Activated CD4-positive, alpha-beta T cell treated with anti-CD3 and anti-CD28 coated beads, Interleukin-2, Interleukin-6, amounts not matched to agents 100 ng/mL and 50 ng/mL, durations not matched to agents 16 hours and 8 hours (primary cell): ENCODE measurements at regions not wholly inside any gene's neighbourhood (a gene's known extent, or its start where the extent isn't known, plus 50 kb on each side); places are given as distances from the start of the nearest gene placed in this dataset.
A peak's percentile ranks its signal among the peaks of the same experiment; 100 is the strongest.
"Not testable (repeated sequence)": the region's sequence is repeated elsewhere in the genome, so short reads cannot be mapped to it uniquely, and the experiment has no call there.

Source experiments
- DNase-seq: peaks from one replicate; pipeline ENCODE4 v3.0.0-alpha.2; 2020

DNA sequence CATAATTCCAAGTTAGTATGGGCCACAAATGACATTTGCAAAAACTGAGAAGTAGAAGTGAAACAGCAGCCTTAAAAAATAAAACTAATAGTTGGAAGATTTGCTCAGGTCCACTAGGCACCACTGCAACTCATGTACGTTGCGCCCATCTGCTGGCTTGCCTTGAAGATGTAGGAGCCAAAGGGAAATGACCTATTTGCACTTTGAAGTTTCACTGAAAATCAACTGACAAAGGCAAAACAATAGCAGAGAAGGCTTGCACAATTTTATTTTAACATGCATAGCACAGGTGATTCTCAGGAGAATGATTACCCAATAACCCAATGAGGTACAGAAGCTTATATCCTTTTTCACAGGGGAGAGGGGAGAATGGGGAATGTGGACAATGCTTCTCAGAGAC lies 170.1 kb upstream of the USP25 start:
- DNase-seq: no peak

DNA sequence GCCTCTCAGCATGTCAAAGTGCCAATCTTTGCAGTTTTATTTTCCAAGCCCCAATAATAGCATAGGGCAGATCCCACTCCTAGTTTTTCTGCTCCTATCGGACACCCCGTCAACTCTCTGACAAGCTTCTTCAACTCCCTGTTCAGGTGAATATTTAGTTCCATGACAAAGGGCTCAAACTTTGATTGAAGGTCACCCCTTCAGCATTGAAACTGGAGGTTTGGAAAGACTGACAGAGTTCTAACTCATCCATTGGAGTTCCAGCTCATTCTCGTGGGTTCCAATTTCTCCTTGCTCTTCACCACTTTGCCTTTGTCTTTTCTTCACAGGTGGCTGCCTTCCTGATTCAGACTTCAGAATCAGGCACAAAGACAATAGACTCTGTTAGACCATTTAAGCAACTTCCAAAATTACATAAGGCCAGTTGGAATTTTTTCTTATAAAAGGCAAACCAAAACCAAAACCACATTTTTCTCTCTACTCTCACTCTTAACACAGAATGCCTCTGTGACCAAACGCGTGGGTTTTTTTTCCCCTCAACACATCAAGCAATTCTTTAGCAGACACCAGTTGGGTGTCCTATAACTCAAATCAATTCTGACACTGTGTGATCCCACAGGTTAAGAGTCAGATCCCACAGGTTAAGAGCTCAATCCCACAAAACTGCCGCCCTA lies 169.3 kb upstream of the USP25 start:
- DNase-seq: peak; percentile 1

DNA sequence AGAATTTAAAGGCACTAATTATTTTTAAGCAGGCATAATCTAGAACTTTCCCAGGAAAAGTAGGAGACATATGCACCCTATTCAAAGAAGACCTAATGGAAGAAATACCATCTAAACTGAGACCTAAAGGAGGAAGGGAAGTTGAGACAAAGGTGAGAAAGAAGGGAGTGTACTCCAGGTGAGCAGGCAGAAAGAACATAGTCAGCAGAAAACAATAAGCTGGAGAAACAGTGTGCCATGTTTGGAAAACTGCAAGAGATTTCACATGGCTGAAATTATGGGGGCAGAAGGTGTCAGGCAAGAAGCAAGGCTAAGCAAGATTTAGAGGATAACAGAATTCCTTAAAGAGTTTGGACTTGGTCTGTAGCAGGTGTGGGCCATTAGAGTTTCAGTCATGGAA lies 167.0 kb upstream of the USP25 start:
- no peak for DNase-seq

DNA sequence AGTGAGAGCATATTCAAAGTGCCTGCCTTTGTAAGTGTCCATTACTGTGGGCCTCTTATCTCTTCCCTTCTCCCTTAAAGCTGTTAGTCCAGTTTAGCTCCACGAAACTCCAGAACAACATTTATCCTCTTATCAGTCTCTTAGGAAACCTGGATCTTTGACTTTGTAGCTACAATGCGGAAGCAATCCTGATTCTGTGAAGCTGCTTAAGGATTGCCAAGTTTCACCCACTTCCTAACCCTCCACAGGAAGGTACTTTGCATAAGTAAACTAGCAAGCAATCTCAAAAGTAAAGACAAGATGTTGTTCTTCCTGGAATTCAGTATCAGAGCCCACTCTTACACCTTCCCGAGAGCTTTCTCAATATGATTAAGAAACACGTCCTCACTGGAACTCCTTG lies 164.9 kb upstream of the USP25 start:
- no peak for DNase-seq

DNA sequence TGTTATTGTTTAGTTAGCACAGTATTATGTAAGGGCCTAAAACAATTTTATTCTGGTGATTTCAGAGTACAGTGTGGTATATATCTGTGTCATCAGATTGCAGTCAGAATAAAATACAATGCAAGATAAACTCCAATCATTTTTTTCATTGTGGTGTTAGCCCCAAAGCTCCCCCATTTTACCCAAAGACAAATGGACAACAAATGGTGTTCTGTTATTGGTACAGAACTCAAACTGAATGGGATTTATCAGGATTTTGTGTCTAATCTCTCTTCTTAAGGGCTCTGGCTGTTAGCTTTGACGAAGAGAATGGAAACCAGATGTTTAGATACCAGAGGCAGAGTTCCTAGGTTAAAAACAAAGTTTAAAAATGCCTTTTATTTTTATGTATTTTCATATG lies 163.1 kb upstream of the USP25 start:
- no peak for DNase-seq

DNA sequence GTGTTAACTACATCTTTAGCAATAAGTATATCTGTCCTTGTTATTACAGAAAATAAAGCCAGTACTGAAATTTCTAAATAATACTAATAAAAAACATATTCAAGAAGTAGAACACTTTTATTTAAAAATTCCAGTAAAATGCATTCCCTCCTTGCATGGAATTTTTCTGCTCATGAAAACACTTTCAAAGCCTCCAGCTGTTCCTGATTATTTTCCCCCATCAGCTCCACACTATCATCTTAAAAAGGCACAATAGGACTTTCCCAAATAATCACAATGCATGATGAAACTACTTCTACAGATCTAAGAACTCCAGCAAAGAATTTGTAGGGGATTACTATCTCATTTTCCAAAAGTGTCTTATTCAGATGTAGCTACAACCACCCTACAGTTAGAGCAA lies 162.6 kb upstream of the USP25 start:
- no peak for DNase-seq

DNA sequence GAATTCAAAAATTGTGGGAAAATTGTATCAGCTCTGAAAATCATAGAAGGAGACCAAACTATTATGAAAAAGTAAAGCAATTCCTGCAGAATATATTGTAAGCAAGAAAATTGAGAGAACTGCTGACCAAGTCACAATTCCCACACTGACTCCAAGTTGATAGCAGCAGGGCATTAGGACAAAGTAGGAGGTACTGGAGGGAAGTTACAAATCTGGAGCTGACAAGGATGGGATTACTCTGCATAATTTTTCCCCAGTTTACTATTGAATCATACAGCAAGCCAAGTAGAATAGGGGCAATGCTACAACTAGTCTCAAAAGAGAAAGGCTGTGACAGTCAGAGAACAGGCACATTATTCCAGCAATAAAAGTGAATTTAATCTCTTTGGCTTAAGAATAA lies 161.3 kb upstream of the USP25 start:
- no peak for DNase-seq

DNA sequence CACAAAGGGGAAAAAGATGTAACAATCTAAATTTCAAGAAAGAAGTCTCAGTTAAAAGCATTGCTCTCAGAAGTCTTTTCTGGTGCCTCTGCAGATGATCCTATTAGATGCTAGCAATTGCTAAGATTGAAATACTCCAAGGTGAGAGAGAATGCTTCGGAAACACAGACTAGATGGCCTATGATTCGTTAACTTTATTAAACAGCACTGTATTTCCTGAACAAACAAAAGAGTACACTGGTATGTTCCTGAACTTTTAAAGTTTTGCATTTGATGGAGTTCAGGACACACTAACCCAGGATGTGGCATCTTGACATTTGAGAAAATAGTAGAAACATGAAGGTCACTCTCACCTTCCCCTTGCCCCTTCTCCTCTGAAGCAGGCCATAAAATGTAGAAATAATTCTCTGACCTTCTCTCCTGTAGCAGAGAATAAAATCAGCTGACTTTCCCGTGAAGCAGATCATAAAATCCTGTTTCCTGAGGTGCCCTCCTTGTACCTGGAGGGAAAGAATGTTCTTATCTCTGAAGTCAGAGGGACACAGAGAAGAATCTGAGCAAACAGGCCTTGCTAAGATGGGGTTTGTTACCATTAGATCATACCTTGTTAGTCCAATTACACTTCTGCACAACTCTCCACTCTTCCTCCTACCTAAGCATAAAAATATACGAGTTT lies 142.9 kb upstream of the USP25 start:
- DNase-seq: no peak

DNA sequence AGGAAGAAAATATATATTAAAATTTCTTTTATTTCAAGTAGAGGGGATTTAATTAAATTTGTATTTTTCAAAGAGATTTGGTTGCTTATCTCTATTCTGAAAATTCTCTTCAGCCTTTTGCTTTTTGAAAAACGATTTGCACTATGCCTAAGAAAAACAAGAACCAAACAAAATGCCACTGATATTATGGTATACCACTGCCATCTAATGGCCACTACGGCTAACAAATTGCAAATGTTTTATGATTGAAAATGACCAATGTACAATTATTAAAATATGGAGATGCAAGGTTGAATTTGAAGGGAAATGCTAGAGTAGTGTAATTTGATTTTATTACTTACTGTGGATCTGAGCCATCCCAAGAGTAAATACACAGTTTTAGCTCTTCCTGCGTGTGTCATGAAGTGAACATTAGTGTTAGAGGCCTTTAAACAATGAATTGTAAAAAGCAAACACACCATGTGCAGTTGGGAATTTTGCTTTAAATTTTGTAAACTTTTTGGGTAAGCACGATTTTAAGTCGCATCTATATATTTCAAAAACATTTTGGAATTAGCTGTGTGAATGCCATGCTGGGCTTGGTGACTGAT lies 137.4 kb upstream of the USP25 start:
- peak; percentile 21 for DNase-seq

DNA sequence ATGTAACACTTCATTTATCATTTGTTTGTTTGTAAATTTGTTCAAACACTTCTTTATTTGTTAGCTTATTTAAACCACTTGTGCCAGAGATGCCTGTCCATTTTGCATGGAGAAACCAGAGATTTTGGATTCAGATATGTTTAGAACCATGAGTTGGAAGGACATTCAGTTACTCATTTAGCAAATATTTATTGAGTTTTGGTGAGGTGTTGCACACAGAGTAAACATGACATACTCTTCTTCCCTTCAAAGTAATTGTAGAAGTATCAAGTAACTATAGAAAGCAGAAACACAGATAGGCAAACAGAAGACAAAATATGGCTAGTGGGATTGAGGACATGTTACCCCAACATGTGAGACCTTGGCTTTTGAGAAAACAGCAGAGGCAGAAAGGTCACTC lies 136.8 kb upstream of the USP25 start:
- DNase-seq: no peak

DNA sequence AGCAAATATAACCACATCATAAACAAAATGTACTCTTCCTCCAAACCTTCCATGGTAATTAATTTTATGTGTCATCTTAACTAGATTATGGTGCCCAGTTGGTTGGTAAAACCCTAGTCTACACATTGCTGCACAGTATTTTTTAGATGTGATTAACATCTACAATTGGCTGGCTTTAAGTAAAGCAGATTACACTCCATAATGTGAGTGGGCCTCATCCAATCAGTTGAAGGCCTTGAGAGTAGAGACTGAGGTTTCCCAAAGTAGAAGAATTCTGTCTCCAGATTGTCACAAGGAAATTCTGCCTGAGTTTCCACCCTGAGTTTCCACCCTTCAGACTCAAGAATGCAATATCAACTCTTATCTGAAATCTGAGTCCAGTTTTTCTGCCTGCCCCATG lies 128.4 kb upstream of the USP25 start:
- no peak for DNase-seq

DNA sequence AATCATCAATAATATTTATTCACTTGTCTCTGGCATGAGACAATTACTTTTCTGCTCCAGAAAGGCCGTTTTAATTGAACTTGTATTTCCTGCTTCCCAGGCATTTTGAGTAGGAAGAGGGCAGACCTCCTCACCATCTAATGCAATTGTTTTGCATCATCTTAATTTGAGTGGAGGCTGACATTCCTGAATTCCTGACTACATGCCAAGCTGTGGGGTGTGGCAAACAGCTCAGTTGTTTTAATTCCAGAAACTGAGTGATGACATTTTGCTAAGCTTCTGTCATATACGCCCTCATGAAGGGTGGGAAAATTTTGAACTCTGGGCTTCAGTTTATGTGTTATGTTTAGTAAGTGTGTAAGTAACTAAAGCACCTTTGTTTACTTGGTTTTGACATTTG lies 125.4 kb upstream of the USP25 start:
- DNase-seq: no peak

DNA sequence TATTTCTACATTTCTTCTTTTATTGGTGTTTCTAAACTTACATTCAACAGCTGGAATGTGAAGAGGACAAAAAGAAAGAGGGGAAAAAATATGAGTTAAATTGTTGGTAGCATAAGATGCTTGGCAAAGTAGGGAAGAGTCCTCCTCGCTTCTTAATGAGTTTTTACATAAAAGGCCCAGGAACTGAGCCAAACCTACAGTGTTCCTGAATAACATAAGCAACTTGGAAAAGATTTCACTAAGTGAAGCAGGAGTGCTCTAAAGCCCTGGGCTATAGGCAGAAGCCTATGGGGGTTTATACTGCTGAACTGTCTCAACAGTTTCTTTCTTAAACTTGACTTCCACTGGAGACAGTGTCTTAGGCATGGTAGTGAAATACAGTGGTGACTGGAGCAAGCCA lies 115.0 kb upstream of the USP25 start:
- no peak for DNase-seq

DNA sequence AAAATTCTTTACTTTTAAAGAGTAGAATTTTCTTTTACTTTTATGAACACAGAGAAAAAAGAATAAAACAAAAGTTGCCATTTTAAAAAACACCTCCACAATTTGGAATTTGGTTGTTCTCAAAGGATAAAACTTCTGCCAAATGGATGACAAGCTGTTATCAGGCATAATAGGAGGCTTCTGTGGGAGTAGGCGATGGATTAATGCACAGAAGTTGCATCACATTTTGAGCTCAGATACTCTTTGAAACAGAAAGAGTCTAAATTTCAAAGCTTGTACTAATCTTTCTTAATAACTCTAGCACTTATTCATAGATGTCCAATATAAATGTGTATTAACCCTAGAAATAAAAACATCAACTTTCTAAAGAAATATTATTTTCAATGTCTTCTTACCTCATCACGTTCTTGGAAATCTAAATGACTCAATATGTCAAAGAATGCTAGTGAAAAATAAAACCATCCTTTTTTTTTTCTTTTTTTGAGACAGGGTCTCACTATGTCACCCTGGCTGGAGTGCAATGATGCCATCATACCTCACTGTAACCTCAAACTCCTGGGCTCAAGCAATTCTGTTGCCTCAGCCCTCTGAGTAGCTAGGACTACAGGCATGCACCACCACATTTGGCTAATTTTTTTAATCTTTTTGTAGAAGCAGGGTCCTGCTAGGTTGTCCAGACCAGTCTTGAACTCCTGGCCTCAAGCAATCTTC lies 112.8 kb upstream of the USP25 start:
- no peak for DNase-seq

DNA sequence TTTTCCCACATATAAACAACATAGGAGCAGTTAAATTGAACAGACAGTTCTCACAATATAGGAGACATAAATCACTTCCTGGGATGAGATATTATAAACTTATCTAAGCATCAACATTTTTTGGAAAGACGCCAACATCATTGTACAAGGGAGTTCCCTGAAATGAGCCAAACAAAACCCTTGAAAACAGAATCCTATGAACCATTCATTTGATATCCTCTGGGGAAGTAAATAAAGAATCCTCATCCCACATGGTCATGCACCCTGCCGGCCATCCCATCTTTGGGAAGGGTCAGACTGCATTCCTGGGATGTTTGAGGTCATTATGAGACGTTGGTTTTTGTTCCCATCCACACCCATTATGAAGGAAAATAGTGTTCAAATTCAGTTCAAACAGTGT lies 111.8 kb upstream of the USP25 start:
- no peak for DNase-seq

DNA sequence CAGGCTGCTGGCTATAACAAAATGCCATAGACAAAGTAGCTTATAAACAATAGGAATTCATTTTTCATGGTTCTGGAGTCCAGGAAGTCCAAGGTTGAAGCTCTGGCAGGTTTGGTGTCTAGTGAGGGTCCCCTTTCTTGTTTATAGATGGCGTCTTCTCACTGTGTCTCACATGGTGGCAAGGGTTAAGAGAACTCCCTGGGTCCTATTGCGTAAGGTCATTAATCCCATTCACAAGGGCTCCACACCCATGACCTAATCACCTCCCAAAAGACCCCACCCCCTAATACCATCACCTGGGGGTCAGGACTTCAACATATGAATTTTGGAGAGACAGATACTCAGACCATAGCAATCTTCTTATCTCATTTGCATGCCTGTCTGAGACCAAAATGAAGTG lies 108.9 kb upstream of the USP25 start:
- no peak for DNase-seq

DNA sequence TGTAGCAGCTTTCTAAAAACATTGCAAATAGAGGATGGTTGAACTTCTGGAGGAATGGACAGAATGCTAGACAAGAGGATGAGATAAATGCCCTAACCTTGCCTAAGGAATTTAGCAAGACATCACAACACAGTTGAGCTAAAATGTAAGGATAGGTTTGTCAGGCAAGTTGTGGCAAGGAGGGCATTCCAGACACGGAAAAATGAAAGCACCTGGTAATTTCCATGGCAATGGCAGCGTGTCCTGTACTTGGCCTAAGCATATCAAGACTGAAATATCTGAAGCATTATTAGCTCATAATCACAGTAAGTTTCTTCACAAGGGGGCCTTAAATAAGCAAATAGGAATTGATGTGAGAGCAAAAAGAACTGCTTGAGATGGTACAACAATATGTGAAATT lies 105.1 kb upstream of the USP25 start:
- DNase-seq: no peak

DNA sequence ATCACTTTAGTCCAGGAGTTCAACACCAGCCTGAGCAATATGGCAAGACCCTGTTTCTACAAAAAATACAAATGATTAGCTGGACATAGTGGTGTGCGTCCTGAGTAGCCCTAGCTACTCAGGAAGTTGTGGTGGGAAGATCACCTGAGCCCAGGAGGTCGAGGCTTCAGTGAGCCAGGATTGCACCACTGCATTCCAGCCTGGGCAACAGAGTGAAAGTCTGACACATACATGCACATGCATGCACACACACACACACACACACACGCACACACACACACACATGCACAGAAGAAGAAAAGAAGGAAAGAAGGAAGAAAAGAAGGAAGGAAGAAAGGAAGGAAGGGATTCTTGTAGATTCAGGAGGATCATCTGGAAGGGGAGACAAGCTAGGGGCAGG lies 104.4 kb upstream of the USP25 start:
- DNase-seq: no peak

DNA sequence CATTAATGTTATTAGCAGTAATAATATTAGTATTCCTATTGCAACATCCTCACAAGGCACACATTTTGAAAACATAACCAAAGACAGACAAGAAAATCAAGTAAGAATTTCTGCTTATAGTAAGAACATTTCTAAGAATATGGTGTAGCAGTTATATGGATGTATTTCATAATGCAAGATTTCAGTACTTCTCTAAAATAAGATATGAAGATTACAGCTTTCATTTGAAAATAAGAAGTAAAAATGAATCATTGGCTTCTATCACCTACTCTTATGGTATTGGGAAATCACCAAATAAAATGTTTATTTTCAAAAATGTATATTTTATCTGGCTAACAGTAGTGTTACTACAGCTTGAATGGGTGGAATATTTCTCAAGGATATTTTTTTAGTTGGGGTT lies 103.8 kb upstream of the USP25 start:
- DNase-seq: no peak

DNA sequence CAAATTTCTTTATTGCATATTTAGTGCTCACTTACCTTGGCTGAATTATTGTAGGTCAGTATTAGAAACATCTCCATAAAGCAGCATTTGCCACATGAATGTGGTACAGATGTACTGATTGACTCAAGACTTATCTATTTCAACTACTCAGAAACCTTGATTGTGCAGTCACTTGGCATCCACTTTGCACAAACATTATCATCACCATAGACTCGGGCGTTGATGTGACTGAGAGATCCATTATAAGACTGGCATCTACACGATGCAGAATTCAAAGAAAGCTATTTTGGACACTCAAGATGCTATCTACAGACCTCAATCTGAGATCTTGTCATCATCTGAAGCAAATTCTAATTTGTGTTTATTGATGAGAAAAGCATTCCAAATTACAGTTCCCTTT lies 102.8 kb upstream of the USP25 start:
- no peak for DNase-seq

DNA sequence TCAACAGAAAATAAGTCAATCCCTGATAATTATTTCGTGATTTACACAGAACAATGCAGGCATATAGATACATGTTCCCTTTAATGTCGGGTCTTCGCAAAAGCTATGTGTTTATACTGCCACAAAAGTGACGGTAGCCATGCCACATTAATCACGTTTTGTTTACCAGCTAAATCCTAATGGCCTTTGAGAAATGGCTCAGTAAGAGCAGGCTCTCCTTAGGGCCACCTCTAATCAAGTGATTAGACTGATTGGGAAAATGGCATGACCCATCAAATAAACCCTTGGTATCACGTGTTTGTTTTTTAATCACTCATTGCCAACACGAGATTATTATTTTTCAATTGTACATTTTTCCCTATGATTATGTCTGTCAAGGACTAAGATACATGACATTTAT lies 102.0 kb upstream of the USP25 start:
- no peak for DNase-seq

DNA sequence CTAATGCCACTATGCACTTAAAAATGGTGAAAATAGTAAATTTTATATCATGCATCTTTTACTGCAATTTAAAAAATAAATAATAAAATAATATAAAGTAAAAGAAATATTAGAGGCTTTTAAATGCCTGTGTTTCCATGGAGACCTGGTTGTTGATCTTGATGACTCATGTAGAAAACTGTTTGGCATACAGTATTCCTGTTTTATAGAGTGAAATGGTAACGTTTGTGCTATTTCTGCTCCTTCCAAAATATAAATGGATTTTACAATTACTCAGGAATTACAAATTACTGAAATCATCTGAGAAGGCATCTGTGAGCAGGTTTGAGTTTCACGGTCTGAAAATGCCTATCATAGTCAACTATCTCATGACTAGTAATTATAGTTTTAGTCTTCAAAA lies 98.4 kb upstream of the USP25 start:
- no peak for DNase-seq

DNA sequence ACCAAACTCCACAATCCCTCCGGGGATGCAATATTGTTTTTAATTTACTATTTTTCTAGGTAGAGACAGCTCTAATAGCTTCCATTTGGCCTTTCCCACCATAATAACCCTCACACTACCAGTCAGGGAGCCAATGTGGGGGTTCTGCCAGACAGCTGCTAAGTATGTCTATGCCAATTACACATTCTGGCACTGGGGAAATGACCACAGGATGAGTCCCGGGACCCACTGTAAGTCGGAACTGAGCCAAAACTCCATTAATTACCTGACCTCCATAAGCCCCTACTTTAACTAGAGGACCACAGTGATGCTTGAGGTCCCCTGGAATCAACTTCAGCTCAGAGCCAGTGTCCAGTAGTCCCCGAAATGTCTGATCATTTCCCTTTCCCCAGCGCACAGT lies 95.2 kb upstream of the USP25 start:
- DNase-seq: not testable (repeated sequence)

DNA sequence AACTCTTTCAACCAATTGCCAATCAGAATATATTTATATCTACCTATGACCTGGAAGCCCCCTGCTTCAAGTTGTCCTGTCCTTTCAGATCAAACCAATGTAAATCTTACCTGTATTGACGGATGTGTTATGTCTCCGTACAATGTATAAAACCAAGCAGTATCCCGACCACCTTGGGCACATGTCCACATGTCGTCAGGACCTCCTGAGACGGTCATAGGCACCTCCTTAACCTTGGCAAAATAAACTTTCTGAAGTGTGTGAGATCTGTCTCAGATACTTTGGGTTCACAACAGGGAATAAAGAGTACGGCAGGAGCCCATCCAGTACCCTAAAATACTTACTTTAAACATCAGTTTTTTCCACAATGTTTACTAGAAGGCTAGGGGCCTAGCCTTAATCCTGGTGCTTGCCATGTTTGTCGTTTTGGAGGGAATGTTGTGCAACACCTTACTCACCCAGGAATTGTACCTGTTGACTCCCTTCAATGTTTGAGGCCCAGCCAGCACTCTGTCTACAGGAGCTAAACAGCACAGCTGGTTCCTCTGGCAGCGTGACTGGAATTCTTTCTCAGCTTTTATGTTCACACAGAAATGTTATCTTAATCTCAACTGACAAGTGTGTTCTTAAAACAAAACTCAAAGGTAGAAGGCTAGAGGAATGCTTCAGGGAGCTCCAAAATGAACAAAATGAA lies 90.8 kb upstream of the USP25 start:
- DNase-seq: no peak
